NOMO-1 treated with DMSO at 0.1 percent for 48 hours (cell line): ENCODE measurements at regions not wholly inside any gene's neighbourhood (a gene's known extent, or its start where the extent isn't known, plus 50 kb on each side); places are given as distances from the start of the nearest gene placed in this dataset.

Experiments
- DNase-seq: peaks from one replicate; lab custom pipeline; 2025; ENCODE audit not compliant: unreplicated experiment; lab: John Stamatoyannopoulos, UW

- DNase-seq, result no peak
Observed at GRCh38 chr5:139733698-139734538, 61.7 kb upstream of the PSD2 start.

GRCh38 chr5:139734539-139734916 lies 61.1 kb upstream of the PSD2 start:
- DNase-seq, result no peak

GRCh38 chr5:139738193-139739149 lies 57.1 kb upstream of the PSD2 start:
- DNase-seq, result no peak

- no peak for DNase-seq
Observed at GRCh38 chr5:139739150-139739974, 56.2 kb upstream of the PSD2 start.

DNA sequence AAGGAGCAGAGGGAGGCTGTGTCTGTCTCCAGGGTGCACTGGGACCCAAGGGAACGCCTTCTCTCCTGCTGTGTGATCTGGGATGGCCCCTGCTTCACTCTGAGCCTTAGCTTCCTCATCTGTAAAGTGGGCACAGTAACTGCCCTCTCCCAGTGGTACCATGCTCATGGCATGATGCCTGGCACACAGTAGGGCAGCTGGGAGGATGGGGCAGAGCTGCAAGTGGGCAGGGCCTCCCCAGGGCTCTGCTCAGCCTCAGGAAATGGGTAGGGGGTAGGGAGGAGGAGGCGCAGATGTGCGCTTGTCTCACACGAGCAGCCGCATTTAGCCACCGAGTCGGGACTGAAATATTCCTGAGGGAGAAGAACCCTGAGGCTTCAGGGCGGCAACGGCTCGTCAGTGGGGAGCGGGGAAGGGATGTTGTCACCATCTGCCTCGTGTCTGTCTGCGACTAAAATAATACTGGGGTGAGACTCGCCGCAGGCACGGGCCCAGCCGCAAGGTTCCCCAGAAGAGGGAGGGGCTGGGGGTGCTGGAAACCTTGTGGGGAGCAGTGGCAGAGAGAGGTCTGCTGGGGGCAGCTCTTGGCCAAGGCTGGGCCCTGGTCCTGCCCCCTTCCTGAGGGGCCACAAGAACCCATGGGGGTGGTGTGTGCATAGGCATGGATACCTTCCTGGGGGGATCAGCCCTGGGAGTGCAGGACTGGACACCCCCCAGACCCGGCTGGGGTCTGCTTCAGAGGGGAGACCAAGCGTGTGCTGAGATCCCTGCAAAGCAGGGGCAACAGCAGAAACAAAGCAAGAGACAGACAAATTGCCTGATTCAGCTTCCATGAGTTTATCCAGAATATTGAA lies 55.2 kb upstream of the PSD2 start:
- no peak for DNase-seq

DNA sequence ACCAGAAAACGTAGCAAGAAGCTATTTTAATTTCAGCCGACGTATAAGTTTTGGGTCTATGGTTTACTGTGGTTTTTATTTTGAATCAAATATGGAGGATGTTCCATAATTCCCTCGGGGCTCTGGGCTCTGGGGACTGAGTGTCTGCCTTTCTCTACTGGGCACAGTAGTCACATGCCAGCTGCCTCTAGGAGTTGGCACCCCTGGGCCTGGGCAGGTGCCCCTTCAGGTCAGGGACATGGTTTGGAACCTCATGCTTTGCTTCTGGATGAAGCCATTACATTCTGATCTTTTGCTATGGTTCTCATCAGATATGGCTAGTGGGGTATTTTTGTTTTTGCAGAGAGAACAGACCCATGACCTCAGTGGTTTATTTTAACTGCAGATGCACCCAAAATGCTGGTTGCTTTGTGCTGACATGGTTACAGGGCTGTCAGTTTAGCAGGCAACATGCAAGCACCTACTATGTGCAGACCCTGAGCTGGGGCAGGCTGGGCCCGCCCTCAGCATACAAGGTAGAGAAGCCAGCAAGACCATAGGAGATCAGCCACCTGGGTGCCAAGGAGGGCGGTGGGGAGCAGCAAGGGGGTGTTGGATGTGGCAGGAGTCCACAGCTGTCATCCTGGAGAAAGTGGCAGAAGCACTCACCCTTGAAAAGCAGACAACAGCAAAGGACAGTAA lies 54.5 kb upstream of the PSD2 start:
- DNase-seq, result no peak

DNA sequence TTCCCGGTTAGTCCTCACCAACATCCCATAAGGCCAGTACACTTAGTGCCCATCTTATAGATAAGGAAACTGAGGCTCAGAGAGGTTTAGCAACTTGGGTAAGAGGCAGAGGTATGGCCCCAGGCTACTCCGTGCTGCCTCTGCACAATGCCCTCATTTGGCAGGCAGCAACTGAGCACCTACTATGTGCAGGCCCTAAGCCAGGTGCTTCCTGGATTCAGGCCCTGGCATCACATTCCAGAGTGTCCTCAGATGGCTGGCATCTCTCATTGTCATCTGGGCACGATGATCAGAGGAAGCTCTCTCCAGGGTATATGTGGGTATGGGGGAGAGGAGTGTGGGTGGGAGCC lies 53.8 kb upstream of the PSD2 start:
- no peak for DNase-seq

DNA sequence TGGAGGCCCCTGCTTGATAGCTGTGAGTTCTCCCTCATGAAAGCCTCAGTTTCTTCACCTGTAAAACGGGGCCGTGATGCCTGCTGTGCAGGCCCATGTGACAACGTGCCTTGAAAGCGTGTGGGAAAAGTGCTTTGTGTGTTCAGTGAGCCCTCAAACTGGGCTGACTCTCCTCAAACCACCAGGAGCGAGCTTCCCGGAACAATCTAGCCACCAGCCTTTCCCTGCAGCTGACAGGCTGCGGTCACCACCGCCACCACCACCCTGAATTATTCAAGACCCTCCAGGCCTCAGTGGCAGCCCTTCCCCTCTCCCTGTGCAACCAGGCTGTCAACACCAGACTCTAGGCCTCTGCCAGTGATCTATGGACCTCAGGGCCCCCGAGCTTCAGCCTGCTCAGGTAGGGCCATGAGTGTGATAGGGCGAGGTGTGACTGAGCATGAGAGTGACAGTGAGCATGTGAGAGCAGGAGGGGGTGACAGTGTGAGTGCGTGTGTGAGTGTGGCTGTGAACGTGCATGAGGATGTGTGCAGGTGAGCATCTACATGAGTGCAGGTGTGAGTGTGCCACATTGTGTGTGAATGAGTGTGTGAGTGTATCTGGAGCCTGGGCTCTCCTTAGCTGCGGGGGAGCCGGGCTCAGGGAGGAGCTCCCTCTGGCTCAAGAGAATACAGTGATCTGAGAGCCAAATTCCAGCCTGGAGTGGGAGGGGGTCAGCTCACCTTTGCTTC lies 53.3 kb upstream of the PSD2 start:
- DNase-seq, result no peak

DNA sequence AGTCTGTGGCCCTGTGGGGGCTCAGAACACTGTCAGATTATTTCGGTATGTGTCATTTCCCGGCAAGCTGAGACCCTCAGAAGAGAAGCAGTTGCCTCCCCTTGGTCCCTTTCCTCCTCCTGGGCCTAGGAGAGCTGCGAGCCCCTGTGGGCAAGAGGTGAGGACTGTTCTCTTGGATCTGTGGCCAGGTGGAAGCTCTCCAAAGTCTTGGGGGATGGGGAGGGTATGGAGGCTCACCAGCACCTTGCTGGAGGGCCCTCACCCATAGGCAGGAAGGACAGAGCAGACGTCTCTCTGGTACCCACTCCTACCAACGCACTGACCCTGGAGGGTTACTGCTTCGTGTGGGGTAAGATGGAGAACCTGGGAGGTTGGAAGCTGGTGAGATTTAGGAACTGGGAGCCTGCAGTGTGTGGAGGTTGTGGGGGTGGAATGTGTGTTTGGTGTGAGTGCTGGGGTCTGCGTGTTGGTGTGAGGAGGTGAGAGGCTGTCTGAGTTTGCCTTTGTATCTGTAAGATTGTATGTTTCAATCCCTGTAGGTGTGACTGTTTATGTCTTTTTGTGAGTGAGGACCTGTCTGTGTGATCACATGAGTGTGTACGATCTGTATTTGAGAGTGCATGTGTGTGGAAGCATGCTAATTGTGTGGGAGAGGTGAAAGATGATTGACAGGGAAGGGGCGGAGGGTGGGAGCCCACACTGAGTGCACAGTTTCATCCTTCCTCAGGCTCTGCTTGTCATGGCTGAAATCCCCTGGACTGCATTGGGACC lies 52.4 kb upstream of the PSD2 start:
- DNase-seq, result no peak

- no peak for DNase-seq
Observed at GRCh38 chr5:139743804-139744203, 51.8 kb upstream of the PSD2 start.

- DNase-seq, result no peak
Observed at GRCh38 chr5:139744471-139745131, 51.0 kb upstream of the PSD2 start.

GRCh38 chr5:139745132-139745799 lies 50.3 kb upstream of the PSD2 start:
- no peak for DNase-seq

DNA sequence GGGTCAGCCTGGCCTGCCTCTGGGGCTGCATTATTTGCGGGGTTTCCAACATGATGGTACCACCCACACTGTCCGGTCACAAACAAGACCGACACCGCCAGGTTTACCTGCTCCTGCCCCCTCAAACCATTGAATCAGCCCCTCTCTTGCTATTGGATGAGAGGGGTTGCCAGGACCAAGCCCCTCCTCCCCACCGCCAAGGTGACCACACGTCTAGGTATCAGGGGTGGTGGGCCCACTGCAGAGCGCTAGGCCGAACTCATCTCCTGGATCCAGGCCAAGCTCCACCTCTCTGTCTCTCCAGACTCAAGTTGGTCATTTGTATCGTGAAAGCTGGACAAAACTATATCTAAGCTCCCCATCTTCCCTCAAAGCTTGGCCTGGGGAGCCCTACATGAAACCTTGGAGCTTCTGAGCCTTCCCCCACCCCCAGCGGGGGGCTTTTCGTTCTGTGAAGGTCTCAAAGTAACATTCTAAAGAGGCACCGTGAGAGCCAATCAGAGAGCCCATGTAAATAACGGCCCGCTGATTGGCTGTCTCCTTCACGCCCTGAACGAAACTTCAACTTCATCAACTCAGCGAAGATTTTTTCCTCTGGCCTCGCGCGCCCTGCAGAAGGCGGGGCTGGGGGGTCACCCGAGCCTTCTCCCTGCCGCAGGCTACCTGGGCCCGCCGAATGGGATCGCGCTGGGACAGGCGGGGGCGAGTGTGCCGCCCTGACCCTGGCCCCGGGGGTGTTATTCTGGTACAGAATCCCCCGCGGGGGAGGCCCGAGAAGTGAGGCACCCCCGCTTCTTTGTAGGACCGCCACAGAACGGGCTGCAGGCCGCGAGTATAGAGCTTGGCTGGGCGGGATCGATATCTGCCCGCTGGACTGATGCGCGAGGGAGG lies 49.6 kb upstream of the PSD2 start:
- peak; percentile 68 for DNase-seq
